ACC112 (cell line): ENCODE measurements at regions not wholly inside any gene's neighbourhood (a gene's known extent, or its start where the extent isn't known, plus 50 kb on each side); places are given as distances from the start of the nearest gene placed in this dataset.

Experiments
- H2AFZ ChIP-seq: fragments of 200-600 bp; sonication (generic); one replicate; pipeline ENCODE4 v1.6.0; 2017; ENCODE audit warnings: antibody characterized with exemption, low read length; ENCODE audit not compliant: unreplicated experiment
- H3K27ac ChIP-seq: fragments of 200-600 bp; sonication (generic); 2 replicates; pipeline ENCODE4 v1.5.1; 2014; ENCODE audit warnings: low read depth, mild to moderate bottlenecking, antibody characterized with exemption, low read length, moderate library complexity
- H3K27me3 ChIP-seq: fragments of 200-600 bp; sonication (generic); 2 replicates; pipeline ENCODE4 v1.6.1; 2014; ENCODE audit warnings: mild to moderate bottlenecking, antibody characterized with exemption, low read length, moderate library complexity, mixed read lengths; ENCODE audit not compliant: insufficient read depth
- H3K36me3 ChIP-seq: fragments of 200-600 bp; sonication (generic); 2 replicates; pipeline ENCODE4 v1.6.1; 2016; ENCODE audit warnings: mild to moderate bottlenecking, antibody characterized with exemption, low read length, moderate library complexity, mixed read lengths; ENCODE audit not compliant: insufficient read depth
- H3K4me1 ChIP-seq: fragments of 200-600 bp; sonication (generic); one replicate; pipeline ENCODE4 v1.6.1; 2016; ENCODE audit warnings: low read length, mixed read lengths; ENCODE audit not compliant: insufficient read depth, unreplicated experiment, control insufficient read depth
- H3K4me3 ChIP-seq: fragments of 200-600 bp; sonication (generic); 2 replicates; pipeline ENCODE4 v1.5.1; 2014; ENCODE audit warnings: mild to moderate bottlenecking, low read depth, low read length
- H3K79me2 ChIP-seq: fragments of 200-600 bp; sonication (generic); one replicate; pipeline ENCODE4 v1.6.0; 2016; ENCODE audit warnings: low read length; ENCODE audit not compliant: control insufficient read depth, unreplicated experiment, insufficient read depth

DNA sequence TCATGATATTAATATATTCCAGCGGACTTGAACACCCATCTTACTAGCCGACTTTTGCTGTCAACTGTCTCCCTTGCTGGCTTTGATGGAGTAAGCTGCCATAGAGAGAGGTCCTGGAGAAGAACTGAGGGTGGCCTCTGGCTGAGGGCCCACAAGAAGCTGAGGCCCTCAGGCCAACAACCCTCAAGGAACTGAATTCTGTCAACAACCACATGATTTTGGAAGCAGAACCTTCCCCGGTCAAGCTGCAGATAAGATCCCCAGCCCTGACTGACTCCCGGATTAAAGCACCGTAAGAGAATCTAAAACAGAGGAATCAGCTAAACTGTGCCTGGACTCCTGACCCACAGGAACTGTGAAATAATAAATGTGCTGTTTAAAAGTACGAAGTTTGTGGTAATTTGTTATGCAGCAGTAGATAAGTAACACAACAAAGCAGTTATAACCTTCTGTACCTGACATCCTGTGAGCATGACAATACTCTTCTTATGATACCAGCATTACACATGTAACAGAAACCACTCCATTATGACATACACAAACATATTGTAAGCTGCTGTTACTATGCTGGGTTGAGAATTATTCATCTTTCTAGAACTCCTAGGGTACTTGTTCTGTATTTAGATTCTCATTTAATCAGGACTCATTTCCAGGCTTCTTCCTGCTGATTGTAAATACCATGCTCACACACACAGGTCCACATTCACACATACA is 66.2 kb downstream of the HES1 start:
- Histone ChIP-seq H3K27me3 (peaks cover 75% of the 10 kb centered on the region), H3K4me1 (no peaks in the 10 kb centered on the region), H2AFZ (no peak overlapping the region), H3K4me3 (no peak overlapping the region), H3K27ac (no peak overlapping the region), H3K79me2 (no peaks in the 10 kb centered on the region), H3K36me3 (no peaks in the 10 kb centered on the region)

DNA sequence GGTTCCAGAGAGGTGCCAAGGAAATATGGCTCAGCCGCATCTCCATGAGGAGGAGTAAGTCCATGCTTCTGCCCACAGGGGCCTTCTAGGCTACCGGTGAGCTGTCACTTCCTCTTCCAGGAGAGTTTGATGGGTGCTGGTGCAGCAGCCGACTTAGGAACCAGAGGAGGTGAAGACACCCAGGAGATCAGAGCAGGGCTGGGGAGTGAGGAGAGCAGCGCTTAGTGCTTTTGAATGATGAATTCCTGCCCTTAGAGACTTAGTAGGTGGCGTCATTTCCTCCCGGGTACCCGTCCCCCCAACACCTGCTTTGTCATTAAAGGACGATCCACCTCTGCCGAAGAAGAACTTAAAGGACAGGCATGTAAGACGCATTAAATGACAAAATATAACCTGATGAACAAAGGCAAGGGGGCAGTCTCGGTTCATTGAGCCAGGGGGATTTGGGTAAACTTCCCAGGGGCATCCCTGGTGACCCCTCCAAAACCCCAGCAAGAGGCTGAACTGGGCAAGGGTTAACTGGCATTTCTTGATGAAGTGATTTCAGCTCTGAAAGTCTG is 67.6 kb downstream of the HES1 start:
- no peak overlapping the region for H3K4me3 ChIP-seq
- peaks cover 61% of the 10 kb centered on the region for H3K27me3 ChIP-seq
- H2AFZ ChIP-seq = no peak overlapping the region
- no peaks in the 10 kb centered on the region for H3K79me2 ChIP-seq
- H3K36me3 ChIP-seq = no peaks in the 10 kb centered on the region
- no peak overlapping the region for H3K27ac ChIP-seq
- H3K4me1 ChIP-seq = no peaks in the 10 kb centered on the region

DNA sequence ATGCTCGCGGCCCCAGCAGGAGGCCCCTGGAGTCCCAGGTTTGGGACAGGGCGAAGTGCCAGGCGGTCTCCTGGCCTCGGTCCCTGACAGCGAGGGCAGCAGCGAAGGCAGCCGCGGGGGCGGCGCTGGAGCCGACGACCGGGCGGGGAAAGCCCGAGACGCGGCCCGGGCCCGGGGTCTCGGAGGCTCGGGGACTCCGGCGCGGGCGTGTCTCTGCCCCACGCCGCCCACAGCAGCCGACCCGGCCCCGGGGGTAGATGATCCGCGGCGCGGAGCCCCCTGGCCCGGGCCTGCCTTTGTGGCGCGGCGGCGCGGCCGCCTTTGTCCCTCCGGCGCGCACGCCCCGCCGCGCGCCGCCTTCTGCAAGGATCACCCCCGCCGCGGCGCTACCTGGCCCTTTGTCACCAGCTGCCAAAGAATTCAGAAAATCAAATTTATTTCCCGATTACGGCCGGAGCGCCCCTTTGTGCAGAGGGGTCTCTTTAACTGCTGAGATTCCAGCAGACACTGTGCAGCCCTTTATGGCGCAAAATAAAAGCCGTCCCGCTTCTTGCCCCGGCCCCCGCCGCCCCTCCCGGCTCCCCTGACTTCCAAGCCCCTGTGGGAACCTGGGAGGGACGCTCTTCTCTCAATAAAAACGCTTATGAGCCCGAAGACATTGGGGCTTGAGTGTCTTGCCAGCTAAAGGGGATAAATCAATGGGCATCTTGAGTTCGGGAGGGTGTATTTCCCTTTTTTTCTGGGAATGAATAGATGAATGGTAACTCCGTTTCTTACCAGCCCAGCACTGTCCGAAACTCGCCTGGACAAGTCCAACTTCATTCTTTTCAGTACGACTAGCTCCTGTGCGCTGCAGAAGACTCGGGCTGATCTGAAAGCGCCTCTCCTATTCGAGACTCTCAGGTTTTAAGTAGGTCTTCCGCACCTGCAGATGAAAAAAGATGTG is 68.4 kb downstream of the HES1 start:
- Histone ChIP-seq H3K36me3 (no peaks in the 10 kb centered on the region), H2AFZ (no peak overlapping the region), H3K27me3 (peaks cover 54% of the 10 kb centered on the region), H3K27ac (no peak overlapping the region), H3K4me3 (no peak overlapping the region), H3K4me1 (no peaks in the 10 kb centered on the region), H3K79me2 (no peaks in the 10 kb centered on the region)

DNA sequence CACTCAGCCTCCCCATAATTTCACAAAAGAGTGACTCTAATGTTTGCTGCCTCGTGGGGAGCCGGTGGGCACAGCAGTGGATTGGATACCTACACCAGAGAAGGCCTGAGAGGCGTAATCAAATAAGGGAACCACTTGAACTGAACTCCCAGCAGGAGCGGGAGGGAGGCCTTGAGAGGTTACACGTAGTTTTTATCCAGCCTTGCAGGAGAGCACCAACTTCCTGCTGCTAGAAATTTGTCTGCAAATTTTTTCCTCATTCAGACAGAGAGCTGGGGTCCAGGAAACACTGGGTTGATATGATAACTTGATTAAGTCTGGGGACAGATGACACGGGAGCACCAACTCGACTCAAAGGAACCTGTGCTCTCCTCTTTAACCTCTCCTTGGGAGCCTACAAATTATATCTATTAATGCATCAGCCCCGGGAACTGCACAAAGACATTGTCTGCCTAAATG is 69.8 kb downstream of the HES1 start:
- Histone ChIP-seq H2AFZ (no peak overlapping the region), H3K4me3 (no peak overlapping the region), H3K27me3 (peaks cover 40% of the 10 kb centered on the region), H3K27ac (no peak overlapping the region), H3K36me3 (no peaks in the 10 kb centered on the region), H3K4me1 (no peaks in the 10 kb centered on the region), H3K79me2 (no peaks in the 10 kb centered on the region)

DNA sequence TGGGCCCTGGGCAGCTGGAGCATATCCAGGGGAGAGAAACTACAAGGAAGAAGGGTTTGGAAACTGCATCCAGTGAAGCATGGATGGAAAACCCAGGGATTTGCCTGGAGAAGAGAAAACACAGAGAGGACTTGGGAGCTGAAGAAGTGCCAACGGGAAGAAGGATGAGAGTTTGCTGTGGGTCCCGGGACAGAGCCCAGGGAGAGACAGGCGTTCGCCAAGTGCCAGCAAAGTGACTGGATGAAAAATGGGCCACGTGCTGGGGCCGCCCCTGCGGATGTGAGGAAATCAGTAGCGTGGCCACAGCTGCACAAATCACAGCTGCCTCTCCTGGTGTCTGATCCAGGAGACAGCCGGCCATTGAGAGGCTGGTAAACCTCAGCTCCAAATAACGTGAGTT is 70.4 kb downstream of the HES1 start:
- H3K27me3 ChIP-seq = peaks cover 34% of the 10 kb centered on the region
- no peak overlapping the region for H3K27ac ChIP-seq
- no peaks in the 10 kb centered on the region for H3K79me2 ChIP-seq
- no peak overlapping the region for H2AFZ ChIP-seq
- H3K36me3 ChIP-seq = no peaks in the 10 kb centered on the region
- H3K4me3 ChIP-seq = no peak overlapping the region
- no peaks in the 10 kb centered on the region for H3K4me1 ChIP-seq

DNA sequence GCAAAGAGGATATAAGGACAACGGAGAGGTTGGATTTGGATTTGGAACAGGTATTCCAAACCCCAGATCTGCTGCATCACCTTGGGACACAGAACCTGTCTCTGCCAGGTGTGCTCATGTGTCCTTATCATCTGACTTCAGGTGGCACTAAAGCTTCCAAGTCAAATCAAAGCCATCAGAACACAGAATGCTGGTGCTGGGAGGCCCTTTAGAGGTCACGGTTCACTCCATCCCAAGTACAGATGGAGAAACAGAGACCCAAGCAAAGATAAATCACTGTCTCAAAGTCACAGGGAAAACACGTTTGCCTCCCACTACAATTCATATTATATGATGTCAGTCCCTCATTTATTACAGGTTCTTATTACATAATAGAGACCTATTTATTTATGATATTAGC is 72.8 kb downstream of the HES1 start:
- H3K27ac ChIP-seq = no peak overlapping the region
- no peaks in the 10 kb centered on the region for H3K36me3 ChIP-seq
- H3K79me2 ChIP-seq = no peaks in the 10 kb centered on the region
- H3K4me3 ChIP-seq = no peak overlapping the region
- no peak overlapping the region for H2AFZ ChIP-seq
- peaks cover 13% of the 10 kb centered on the region for H3K27me3 ChIP-seq
- no peaks in the 10 kb centered on the region for H3K4me1 ChIP-seq

DNA sequence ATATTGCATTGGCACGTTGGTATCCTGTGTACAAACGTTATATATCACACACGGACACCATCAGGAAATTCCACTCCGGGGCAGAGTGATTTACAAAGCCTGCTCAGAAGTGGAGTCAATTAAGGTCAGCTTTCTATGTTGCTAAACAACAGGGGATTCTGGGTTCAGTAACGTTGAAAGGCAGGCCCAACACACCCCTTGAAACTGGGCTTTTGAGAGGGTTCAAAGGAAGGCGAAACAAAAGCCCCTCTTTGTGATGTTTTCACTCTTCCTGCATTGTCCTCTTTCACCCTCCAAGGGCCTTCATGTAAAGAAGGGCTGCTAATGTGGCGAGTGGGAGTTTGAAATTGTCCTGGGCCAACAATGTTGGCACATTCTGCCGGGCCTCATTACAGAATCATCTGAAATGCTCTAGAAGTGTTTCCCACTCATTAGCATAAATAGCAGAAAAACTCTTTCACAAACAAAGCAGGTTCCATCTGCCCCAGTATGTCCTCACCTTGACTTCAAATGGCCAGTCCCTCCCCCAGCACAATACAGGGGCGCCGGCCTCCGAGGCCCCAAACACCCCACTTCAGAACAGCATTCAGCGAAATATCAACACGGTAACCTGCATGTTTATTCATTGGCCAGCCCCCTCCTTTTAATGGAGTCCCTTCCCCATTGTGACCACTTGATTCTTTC is 76.4 kb downstream of the HES1 start:
- no peaks in the 10 kb centered on the region for H3K79me2 ChIP-seq
- H3K4me3 ChIP-seq = no peak overlapping the region
- no peaks in the 10 kb centered on the region for H3K4me1 ChIP-seq
- no peak overlapping the region for H3K27ac ChIP-seq
- peaks cover 12% of the 10 kb centered on the region; the same call in 1 of the 2 replicates for H3K27me3 ChIP-seq
- no peaks in the 10 kb centered on the region for H3K36me3 ChIP-seq
- no peak overlapping the region for H2AFZ ChIP-seq

DNA sequence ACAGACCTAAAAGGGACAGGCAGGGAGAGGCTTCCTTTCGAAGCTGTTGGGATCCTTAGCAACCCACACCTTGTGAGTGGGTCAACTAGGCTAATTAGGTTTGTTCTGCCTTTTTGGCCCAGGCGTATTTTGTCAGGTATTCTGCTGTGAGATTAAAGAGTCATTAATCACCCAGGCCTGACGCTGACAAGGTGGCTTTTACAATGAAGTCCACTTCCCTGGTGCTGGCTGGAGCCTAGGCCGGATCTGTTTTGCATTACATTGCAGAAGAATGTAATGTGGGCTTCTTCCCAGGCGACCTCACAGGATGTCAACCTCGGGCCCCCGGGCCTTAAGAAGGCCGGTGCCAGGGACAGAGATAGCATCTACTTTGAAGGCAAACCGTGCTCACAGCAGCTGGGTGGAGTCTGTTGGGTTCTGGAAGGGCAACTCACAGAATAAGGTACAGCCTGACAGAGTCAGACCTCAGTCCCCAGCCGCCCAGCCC is 76.9 kb downstream of the HES1 start:
- Histone ChIP-seq H3K4me3 (no peak overlapping the region), H3K27ac (no peak overlapping the region), H3K27me3 (peaks cover 12% of the 10 kb centered on the region; the same call in 1 of the 2 replicates), H3K36me3 (no peaks in the 10 kb centered on the region), H3K4me1 (no peaks in the 10 kb centered on the region), H2AFZ (no peak overlapping the region), H3K79me2 (no peaks in the 10 kb centered on the region)

DNA sequence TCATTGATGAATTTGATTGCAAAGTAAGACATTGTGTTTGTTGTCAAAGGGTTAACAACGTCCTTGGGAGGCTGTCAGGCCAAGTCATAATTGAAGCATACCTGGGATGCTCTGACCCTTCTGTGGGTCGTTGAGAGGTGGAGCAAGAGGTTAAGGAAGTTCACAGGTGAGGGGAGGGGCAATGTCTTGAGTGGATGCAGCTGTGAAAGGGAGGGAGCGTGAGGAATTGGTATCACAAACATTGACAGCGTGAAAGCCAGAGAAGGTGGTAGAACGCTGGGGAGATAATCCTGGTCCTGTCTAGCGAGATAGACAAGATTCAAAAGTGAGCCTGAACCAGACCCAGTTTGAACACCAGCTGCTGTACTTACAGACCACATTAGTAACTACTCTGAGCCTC is 79.4 kb downstream of the HES1 start:
- Histone ChIP-seq H3K27ac (no peak overlapping the region), H3K4me3 (no peak overlapping the region), H3K4me1 (no peaks in the 10 kb centered on the region), H2AFZ (no peak overlapping the region), H3K36me3 (no peaks in the 10 kb centered on the region), H3K27me3 (peaks cover 29% of the 10 kb centered on the region), H3K79me2 (no peaks in the 10 kb centered on the region)
